Kidney epithelial cell (primary cell): ENCODE measurements at regions not wholly inside any gene's neighbourhood (a gene's known extent, or its start where the extent isn't known, plus 50 kb on each side); places are given as distances from the start of the nearest gene placed in this dataset.

Experiments
- DNase-seq: peaks from one replicate; pipeline ENCODE4 v3.0.0-alpha.2; 2010; ENCODE audit warnings: low read depth
- H3K27me3 ChIP-seq: 2 replicates; pipeline ENCODE4 v1.6.0; 2011; ENCODE audit warnings: low read length; ENCODE audit not compliant: control insufficient read depth, insufficient read depth
- H3K36me3 ChIP-seq: 2 replicates; pipeline ENCODE4 v1.5.1; 2011; ENCODE audit warnings: low read length; ENCODE audit not compliant: control insufficient read depth, insufficient read depth
- H3K4me3 ChIP-seq: 2 replicates; pipeline ENCODE4 v1.5.1; 2011; ENCODE audit warnings: low read depth, mild to moderate bottlenecking, control low read depth, low read length
- TF ChIP-seq, protein P1 (sequence below): IDR thresholded peaks from 2 replicates; pipeline ENCODE4 v1.5.1; 2011; ENCODE audit warnings: mild to moderate bottlenecking, moderate library complexity, low read length, control low read depth, inconsistent platforms; ENCODE audit not compliant: insufficient read depth, poor library complexity, severe bottlenecking

- Histone ChIP-seq H3K27me3 (no peaks in the 10 kb centered on the region), H3K36me3 (no peaks in the 10 kb centered on the region), H3K4me3 (no peak overlapping the region)
- DNase-seq, result no peak
- TF ChIP-seq, protein P1, sequence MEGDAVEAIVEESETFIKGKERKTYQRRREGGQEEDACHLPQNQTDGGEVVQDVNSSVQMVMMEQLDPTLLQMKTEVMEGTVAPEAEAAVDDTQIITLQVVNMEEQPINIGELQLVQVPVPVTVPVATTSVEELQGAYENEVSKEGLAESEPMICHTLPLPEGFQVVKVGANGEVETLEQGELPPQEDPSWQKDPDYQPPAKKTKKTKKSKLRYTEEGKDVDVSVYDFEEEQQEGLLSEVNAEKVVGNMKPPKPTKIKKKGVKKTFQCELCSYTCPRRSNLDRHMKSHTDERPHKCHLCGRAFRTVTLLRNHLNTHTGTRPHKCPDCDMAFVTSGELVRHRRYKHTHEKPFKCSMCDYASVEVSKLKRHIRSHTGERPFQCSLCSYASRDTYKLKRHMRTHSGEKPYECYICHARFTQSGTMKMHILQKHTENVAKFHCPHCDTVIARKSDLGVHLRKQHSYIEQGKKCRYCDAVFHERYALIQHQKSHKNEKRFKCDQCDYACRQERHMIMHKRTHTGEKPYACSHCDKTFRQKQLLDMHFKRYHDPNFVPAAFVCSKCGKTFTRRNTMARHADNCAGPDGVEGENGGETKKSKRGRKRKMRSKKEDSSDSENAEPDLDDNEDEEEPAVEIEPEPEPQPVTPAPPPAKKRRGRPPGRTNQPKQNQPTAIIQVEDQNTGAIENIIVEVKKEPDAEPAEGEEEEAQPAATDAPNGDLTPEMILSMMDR, result no peak
Measured at GRCh38 chr12:46884362-46884761, 58.6 kb upstream of the SLC38A4 start.

GRCh38 chr12:46886541-46887041 is 60.8 kb upstream of the SLC38A4 start:
- H3K27me3 ChIP-seq, result no peaks in the 10 kb centered on the region
- H3K4me3 ChIP-seq, result no peak overlapping the region
- peak; percentile 84 for DNase-seq
- TF ChIP-seq, protein P1, result no peak
- H3K36me3 ChIP-seq, result no peaks in the 10 kb centered on the region

DNA sequence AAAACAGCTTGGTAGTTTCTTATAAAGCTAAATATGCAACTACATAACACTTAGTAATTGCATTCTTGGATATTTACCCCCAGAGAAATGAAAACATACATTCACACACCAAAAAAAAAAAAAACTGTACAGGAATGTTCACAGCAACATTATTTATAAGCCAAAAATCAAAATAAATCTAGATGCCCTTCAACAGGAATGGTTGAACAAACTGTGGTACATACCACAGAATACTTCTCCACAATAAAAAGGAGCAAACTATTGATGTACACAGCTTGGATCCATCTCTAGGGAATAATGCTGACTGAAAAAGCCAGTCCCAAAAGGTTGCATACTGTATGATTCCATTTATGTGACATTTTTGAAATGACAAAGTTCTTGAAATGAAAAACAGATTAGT is 62.1 kb upstream of the SLC38A4 start:
- DNase-seq, result no peak
- H3K27me3 ChIP-seq, result no peaks in the 10 kb centered on the region
- H3K4me3 ChIP-seq, result no peak overlapping the region
- no peaks in the 10 kb centered on the region for H3K36me3 ChIP-seq
- TF ChIP-seq, protein P1, result no peak

DNA sequence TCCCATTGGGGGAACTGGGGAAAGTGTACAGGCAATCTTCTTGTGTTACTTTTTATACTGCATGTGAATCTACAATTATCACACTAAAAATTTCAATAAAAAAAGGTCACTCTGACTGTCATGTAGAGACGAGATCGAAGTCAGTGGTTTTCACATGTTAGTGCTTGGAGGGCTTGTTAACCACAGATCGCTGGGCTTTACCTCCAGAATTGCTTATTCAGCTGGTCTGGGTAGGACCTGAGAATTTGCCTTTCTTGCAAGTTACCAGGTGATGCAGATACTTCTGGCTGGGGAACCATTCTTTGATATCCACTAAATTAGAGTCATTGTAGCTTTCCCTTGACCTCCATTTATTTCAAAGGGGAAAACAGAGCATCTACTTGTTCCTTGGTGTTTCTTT is 62.8 kb upstream of the SLC38A4 start:
- TF ChIP-seq, protein P1, result no peak
- no peak for DNase-seq
- Histone ChIP-seq H3K27me3 (no peaks in the 10 kb centered on the region), H3K36me3 (no peaks in the 10 kb centered on the region), H3K4me3 (no peak overlapping the region)

GRCh38 chr12:46891306-46891705 is 65.5 kb upstream of the SLC38A4 start:
- TF ChIP-seq, protein P1, result no peak
- Histone ChIP-seq H3K36me3 (no peaks in the 10 kb centered on the region), H3K27me3 (no peaks in the 10 kb centered on the region), H3K4me3 (no peak overlapping the region)
- no peak for DNase-seq

DNA sequence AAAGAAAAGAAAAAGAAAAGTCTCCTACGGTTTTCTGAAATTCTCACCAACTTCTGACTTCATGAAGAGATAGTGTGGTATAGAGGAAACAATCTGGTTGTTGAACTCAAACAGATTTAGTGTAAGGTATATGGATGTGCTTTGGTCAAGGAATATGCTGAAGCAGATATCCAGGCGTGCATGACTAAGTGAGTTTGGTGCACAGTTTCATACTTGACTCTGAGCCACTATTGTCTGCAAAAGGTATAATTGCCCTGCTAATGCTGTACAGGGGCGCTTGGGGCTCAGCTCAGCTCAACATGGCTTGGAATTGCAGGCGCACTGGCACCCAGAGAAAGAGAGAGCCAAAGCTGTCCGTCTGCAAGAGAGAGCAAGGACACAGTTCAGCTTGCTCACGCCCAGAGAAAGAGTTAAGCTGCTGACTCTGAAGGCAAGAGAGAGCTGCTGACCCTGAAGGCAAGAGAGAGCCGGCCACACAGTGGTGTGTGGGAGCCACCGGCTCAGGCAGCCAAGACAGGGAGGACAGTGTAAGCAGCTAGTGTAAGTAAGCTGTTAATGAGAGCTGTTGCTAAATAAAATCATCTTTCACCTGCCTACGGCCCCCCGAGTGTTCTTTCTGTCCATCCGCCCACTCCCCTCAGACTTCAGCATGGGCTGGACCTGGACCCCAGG is 66.4 kb upstream of the SLC38A4 start:
- no peak overlapping the region for H3K4me3 ChIP-seq
- H3K36me3 ChIP-seq, result no peaks in the 10 kb centered on the region
- TF ChIP-seq, protein P1, result no peak
- no peaks in the 10 kb centered on the region for H3K27me3 ChIP-seq
- DNase-seq, result no peak
